Endothelial cell of umbilical vein (primary cell): ENCODE measurements at regions not wholly inside any gene's neighbourhood (a gene's known extent, or its start where the extent isn't known, plus 50 kb on each side); places are given as distances from the start of the nearest gene placed in this dataset.

ENCODE experiments used
- EZH2 ChIP-seq: IDR thresholded peaks from 2 replicates; pipeline ENCODE4 v1.6.1; 2012; ENCODE audit warnings: borderline replicate concordance, low read depth, mild to moderate bottlenecking, moderate library complexity, low read length, inconsistent platforms; ENCODE audit not compliant: severe bottlenecking
- JUN ChIP-seq: IDR thresholded peaks from 2 replicates; pipeline ENCODE4 v1.6.1; 2011; ENCODE audit warnings: borderline replicate concordance, low read depth; ENCODE audit not compliant: insufficient read length, insufficient read depth
- POLR2A ChIP-seq: IDR thresholded peaks from 2 replicates; pipeline ENCODE4 v1.6.1; 2012; ENCODE audit warnings: low read depth, mild to moderate bottlenecking, control low read depth, low read length
- POLR2AphosphoS5 ChIP-seq: IDR thresholded peaks from 2 replicates; pipeline ENCODE4 v1.6.1; 2012; ENCODE audit warnings: low read depth, mild to moderate bottlenecking, control low read depth, low read length, moderate library complexity; ENCODE audit not compliant: insufficient read depth
- TF ChIP-seq, protein P1 (sequence below), 2 donors: IDR thresholded peaks; 1 replicate in 1 of 2; 2 replicates in 1 of 2; pipeline ENCODE4 v1.5.1; 2011; ENCODE audit warnings: low read length in 2 of 2, mild to moderate bottlenecking in 2 of 2, moderate library complexity in 2 of 2, control low read depth in 1 of 2, inconsistent platforms in 1 of 2, low read depth in 1 of 2; ENCODE audit not compliant: insufficient read depth in 1 of 2; ENCODE audit errors: extremely low read depth in 1 of 2

DNA sequence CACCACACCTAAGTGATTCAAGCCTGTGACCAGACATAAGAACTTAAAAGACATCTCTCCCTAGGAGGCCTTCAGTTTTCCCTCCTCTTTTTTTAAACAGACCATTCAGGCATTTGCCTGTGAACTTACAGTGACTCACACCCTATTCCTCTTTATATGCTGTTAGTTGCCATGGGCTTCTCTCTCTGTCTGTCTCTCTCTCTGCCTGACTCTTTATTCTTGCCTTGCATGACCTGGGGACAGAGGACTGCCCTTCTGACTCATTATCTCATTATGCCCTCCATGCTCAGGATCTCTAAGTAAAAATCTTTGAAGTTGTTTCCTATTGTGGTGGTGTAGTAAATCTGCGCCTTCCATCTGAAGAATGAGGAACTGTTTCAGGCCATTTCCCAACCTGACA is 442.2 kb upstream of the MAN1A1 start:
- TF ChIP-seq, protein P1, sequence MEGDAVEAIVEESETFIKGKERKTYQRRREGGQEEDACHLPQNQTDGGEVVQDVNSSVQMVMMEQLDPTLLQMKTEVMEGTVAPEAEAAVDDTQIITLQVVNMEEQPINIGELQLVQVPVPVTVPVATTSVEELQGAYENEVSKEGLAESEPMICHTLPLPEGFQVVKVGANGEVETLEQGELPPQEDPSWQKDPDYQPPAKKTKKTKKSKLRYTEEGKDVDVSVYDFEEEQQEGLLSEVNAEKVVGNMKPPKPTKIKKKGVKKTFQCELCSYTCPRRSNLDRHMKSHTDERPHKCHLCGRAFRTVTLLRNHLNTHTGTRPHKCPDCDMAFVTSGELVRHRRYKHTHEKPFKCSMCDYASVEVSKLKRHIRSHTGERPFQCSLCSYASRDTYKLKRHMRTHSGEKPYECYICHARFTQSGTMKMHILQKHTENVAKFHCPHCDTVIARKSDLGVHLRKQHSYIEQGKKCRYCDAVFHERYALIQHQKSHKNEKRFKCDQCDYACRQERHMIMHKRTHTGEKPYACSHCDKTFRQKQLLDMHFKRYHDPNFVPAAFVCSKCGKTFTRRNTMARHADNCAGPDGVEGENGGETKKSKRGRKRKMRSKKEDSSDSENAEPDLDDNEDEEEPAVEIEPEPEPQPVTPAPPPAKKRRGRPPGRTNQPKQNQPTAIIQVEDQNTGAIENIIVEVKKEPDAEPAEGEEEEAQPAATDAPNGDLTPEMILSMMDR (IDR thresholded peaks at IDR 0.05; ENCODE audit: extremely low read depth in 1 of 2, insufficient read depth in 1 of 2, low read depth in 1 of 2, low read length in 2 of 2): no peak
- no peak for TF ChIP-seq POLR2AphosphoS5
- TF ChIP-seq JUN: no peak
- TF ChIP-seq POLR2A: no peak
- TF ChIP-seq EZH2: no peak
